Testis (tissue), 2 donors: ENCODE measurements at regions not wholly inside any gene's neighbourhood (a gene's known extent, or its start where the extent isn't known, plus 50 kb on each side); places are given as distances from the start of the nearest gene placed in this dataset.

ENCODE experiments used
- DNase-seq: peaks from one replicate; pipeline ENCODE4 v3.0.0-alpha.2; 2019
- H3K27ac ChIP-seq, 2 donors: fragments of 200-600 bp; sonication (generic); one replicate each; pipeline ENCODE4 v1.5.1; 2019
- H3K27me3 ChIP-seq: fragments of 200-600 bp; sonication (generic); one replicate; pipeline ENCODE4 v1.5.1; 2019
- H3K36me3 ChIP-seq: fragments of 200-600 bp; sonication (generic); one replicate; pipeline ENCODE4 v1.5.1; 2017; ENCODE audit warnings: low read depth; ENCODE audit errors: missing control alignments
- H3K4me1 ChIP-seq: fragments of 200-600 bp; sonication (generic); one replicate; pipeline ENCODE4 v1.5.1; 2019
- H3K4me3 ChIP-seq, 2 donors: fragments of 200-600 bp; sonication (generic); one replicate each; pipeline ENCODE4 v1.5.1; 2017 to 2019
- H3K9me3 ChIP-seq: fragments of 200-600 bp; sonication (generic); one replicate; pipeline ENCODE4 v1.5.1; 2017
- CTCF ChIP-seq, 3 experiments: fragments of 450-650 bp in 2 of 3; fragments of 200-600 bp in 1 of 3; sonication (generic) in 1 of 3; IDR thresholded peaks; one replicate each; pipeline ENCODE4 v1.5.1; 2016 to 2019; ENCODE audit warnings: antibody characterized with exemption in 3 of 3, mild to moderate bottlenecking in 2 of 3, moderate library complexity in 1 of 3
- POLR2A ChIP-seq: fragments of 450-650 bp; IDR thresholded peaks from one replicate; pipeline ENCODE4 v1.6.1; 2017; ENCODE audit warnings: antibody characterized with exemption, mild to moderate bottlenecking, moderate library complexity
- WGBS, 2 donors: methylation state at CpG; one replicate each; pipeline ENCODE4 v1.1.5; 2018; 5-methylcytosine and 5-hydroxymethylcytosine counted together
- intact Hi-C: fragments of 100-400 bp; cut with DNase I; formaldehyde crosslinking; loops from one replicate; pipeline ENCODE4 v1.15.1; 2023; ENCODE audit warnings: low total_unique reads
- small RNA-seq, 2 donors: library from RNA; depleted of rRNA; stranded (forward); fragments of <200 nt; gene quantifications; one replicate each; pipeline ENCODE3, GENCODE V24; 2016

- no peaks in the 10 kb centered on the region for H3K36me3 ChIP-seq
- no peak for DNase-seq
- H3K27ac ChIP-seq, result no peak overlapping the region
- TF ChIP-seq CTCF (IDR thresholded peaks at IDR 0.05) (no peak), POLR2A (no peak)
- WGBS, 2 donors, result 64% methylated on average over 3 of the region's 3 CpGs
- no peaks in the 10 kb centered on the region for H3K4me1 ChIP-seq
- intact Hi-C loops, result no loop called here
- no peaks in the 10 kb centered on the region for H3K27me3 ChIP-seq
- H3K4me3 ChIP-seq, result no peak overlapping the region
- no peaks in the 10 kb centered on the region for H3K9me3 ChIP-seq
Measured at GRCh38 chr20:43241057-43241702, 51.5 kb upstream of the PTPRT start.

Small RNAs in the stretch of these regions (small RNA-seq; reads per million reads assigned to genes)
- gene RF00426, result 0 reads per million in 2 donors
